ENCODE measurements at regions not wholly inside any gene's neighbourhood (a gene's known extent, or its start where the extent isn't known, plus 50 kb on each side); places are given as distances from the start of the nearest gene placed in this dataset.

DNA sequence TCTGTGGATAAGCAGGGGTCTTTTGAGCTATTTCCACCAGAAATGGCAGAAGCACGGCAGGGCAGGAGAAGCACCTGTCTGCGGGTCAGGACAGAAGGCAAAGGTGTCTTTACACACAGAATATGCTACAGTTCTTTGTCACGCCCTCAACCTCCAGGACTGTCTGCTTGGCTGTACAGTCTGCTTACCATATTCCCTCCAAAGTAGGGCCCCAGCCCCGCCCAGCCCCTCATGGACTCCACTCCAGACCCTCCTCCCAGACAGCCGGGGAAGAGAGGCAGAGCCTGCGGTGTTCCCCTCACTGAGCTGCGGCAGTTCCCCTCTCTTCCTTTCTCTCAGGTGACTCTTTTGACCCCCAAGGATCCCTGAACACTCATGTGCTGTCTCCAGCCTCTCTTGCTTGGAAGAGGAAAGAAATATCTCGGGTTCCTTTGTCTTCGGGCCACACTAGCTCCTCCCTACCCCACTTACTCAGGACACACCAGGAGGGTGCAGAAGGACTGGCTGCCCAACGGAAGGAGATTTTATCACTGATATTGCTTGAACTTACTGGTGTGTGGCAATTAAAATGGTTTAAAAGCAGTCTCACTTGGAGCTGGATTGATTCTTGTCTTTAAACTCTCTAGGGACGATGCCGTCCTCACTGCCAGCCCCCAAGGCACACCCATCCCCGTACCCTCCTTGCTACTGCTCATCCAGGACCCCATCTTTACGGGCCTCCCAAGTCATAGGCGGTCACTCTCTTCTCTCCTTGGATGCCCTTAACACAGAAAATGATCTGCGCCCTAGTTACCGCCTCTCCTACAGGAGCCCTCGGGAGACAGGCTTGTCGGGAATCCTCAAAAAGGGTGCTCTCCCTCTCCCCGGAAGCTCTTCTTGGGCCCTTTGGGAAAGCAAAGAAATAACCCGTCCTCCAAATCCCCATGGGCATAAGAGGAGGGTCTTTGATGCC is 169.7 kb downstream of the TOMM20 start:
- Histone ChIP-seq H3K4me3 (ENCODE audit: low read depth, low read length) (no peak overlapping the region), H3K36me3 (ENCODE audit: control insufficient read depth, insufficient read depth, low read length) (no peaks in the 10 kb centered on the region), H3K27me3 (ENCODE audit: control insufficient read depth, insufficient read depth, low read length) (no peaks in the 10 kb centered on the region)
- TF ChIP-seq, protein P1, sequence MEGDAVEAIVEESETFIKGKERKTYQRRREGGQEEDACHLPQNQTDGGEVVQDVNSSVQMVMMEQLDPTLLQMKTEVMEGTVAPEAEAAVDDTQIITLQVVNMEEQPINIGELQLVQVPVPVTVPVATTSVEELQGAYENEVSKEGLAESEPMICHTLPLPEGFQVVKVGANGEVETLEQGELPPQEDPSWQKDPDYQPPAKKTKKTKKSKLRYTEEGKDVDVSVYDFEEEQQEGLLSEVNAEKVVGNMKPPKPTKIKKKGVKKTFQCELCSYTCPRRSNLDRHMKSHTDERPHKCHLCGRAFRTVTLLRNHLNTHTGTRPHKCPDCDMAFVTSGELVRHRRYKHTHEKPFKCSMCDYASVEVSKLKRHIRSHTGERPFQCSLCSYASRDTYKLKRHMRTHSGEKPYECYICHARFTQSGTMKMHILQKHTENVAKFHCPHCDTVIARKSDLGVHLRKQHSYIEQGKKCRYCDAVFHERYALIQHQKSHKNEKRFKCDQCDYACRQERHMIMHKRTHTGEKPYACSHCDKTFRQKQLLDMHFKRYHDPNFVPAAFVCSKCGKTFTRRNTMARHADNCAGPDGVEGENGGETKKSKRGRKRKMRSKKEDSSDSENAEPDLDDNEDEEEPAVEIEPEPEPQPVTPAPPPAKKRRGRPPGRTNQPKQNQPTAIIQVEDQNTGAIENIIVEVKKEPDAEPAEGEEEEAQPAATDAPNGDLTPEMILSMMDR (IDR thresholded peaks at IDR 0.05; ENCODE audit: insufficient read depth, low read depth, low read length): no peak
- ChIA-PET CTCF (interaction anchor here (0.6 to 0.8 kb wide), 2 partner anchors 124 to 235 kb away, joined by 3 to 4 read pairs; no protein-coding TSS in a partner anchor), POLR2A (interaction anchor here (0.9 kb wide), 1 partner anchor 11 kb away, joined by 3 read pairs; no protein-coding TSS in a partner anchor)
- no peak for DNase-seq (ENCODE audit: low read depth)

DNA sequence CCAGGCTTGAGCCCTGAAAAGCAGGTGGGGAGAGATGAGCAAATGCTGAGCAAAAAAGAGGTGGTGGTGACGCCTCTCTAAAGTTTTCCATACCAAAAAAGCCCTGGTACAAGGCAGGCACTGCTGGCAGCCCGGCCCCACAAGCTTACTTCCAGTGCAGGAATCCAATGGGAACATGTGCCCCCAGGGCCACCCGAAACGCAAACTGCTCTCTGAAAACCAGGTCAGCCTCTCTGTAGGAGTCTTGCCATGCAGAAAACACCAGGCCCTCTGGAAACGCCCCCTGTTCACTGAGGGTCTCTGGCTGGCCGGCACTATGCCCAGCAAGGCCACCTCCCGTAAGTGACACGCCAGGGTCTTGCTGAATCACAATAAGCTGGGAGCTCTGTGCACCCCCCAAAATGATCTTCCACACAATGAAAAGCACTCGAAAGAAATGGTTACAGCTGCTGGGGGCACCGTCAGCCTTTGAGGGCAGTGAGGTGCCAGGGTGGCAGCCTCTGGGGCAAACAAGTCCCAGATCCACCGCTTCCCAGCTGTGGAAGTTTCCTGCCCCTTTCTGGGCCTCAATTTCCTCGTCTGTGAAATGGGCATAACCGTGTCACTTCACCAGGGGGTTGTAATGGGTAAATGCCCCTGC is 170.5 kb downstream of the TOMM20 start:
- no peaks in the 10 kb centered on the region for H3K36me3 ChIP-seq (ENCODE audit: control insufficient read depth, insufficient read depth, low read length)
- CTCF ChIA-PET: interaction anchor here (0.8 to 1.7 kb wide), 2 partner anchors 125 to 135 kb away, joined by 4 read pairs; no protein-coding TSS in a partner anchor
- TF ChIP-seq, protein P1 (IDR thresholded peaks at IDR 0.05; ENCODE audit: insufficient read depth, low read depth, low read length): no peak
- no peak for DNase-seq (ENCODE audit: low read depth)
- H3K27me3 ChIP-seq (ENCODE audit: control insufficient read depth, insufficient read depth, low read length): no peaks in the 10 kb centered on the region
- no peak overlapping the region for H3K4me3 ChIP-seq (ENCODE audit: low read depth, low read length)
- POLR2A ChIA-PET: interaction anchor here (0.9 kb wide), 1 partner anchor 12 kb away, joined by 3 read pairs; no protein-coding TSS in a partner anchor

DNA sequence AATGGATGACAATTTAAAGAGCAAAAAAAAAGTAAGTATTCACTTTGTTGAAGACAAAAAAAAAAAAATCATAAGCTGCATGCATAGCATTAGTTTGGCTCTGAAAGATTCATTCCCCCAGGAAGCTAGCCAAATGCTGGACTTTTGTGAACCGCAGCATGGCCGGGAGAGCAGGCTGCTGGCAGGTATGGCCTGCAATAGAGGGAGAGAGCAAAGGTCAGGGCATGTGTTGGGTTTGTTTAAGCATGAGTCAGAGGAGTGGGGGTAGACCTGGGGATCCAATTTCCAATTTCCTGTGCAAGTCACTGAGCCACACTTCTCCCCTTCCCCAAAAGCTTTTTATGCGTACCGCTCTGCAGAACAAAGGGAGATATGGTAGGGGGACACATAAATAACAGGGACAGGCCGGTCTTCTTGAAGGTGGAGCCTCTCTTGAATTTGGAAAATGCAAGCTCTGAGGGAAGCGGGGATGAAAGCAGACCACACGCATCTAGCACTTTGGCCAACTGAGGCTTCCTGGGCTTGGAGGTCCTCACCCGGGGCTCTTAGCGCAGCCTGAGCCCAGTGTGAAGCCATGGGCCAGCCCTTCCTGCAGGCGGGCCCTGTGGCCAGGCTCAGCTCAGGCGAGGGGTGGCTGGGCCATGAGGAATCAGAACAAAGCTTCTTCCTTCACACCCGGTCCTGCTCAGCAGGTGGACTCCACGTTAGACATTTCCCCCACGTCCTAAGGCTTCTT is 171.1 kb downstream of the TOMM20 start:
- no peak overlapping the region for H3K4me3 ChIP-seq (ENCODE audit: low read depth, low read length)
- DNase-seq (ENCODE audit: low read depth): no peak
- POLR2A ChIA-PET: no interaction called here
- no peaks in the 10 kb centered on the region for H3K27me3 ChIP-seq (ENCODE audit: control insufficient read depth, insufficient read depth, low read length)
- H3K36me3 ChIP-seq (ENCODE audit: control insufficient read depth, insufficient read depth, low read length): no peaks in the 10 kb centered on the region
- CTCF ChIA-PET: interaction anchor here (1.7 kb wide), 1 partner anchor 136 kb away, joined by 4 read pairs; no protein-coding TSS in a partner anchor
- TF ChIP-seq, protein P1 (IDR thresholded peaks at IDR 0.05; ENCODE audit: insufficient read depth, low read depth, low read length): no peak

DNA sequence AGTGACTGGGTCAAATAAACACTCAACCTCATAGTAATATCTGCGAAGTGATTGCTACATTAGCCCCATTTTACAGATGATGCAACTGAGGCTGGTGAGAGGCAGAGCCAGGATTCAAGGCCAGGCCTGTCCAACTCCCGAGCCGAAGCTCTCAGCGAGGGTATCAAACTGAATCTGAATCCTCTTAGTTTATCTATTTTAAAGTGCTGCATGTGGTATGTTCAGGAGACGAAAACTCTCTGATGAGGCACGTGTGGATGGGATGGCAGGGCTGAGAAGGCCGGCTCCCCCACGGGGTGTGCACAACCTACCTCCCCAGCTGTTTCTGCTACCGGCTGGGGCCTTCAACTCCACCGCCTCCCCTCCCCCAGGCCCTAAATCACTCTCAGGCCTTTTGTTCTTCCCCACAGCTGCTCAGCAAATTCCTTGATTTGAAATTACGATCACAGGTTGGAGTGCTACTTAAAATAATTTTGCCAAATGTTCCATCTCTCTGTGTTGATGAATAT is 171.8 kb downstream of the TOMM20 start:
- CTCF ChIA-PET: interaction anchor here (1.7 kb wide), 1 partner anchor 136 kb away, joined by 4 read pairs; no protein-coding TSS in a partner anchor
- DNase-seq (ENCODE audit: low read depth): no peak

More for the DNA sequence above, 171.8 kb downstream of the TOMM20 start:
- H3K4me3 ChIP-seq (ENCODE audit: low read depth, low read length): no peak overlapping the region
- POLR2A ChIA-PET: no interaction called here
- TF ChIP-seq, protein P1 (IDR thresholded peaks at IDR 0.05; ENCODE audit: insufficient read depth, low read depth, low read length): no peak
- H3K27me3 ChIP-seq (ENCODE audit: control insufficient read depth, insufficient read depth, low read length): no peaks in the 10 kb centered on the region
- no peaks in the 10 kb centered on the region for H3K36me3 ChIP-seq (ENCODE audit: control insufficient read depth, insufficient read depth, low read length)

Data from BJ (cell line).